K562 (cell line): ENCODE measurements at regions not wholly inside any gene's neighbourhood (a gene's known extent, or its start where the extent isn't known, plus 50 kb on each side); places are given as distances from the start of the nearest gene placed in this dataset.
A peak's percentile ranks its signal among the peaks of the same experiment; 100 is the strongest.

Experiments used
- ATAC-seq: fragments of 200-7000 bp; cut with Tn5 transposase; 3 replicates; pipeline ENCODE4 v1.9.1; 2020; ENCODE audit warnings: moderate library complexity
- BruUV-seq: library from RNA; stranded (reverse); fragments of 400-500 nt; replicated peaks from 2 replicates; lab custom pipeline; 2021; lab: Mats Ljungman, UMichigan
- CTCF ChIA-PET: fragments of 300-600 bp; formaldehyde crosslinking; extraction: SDS; loops from one replicate; lab custom pipeline; 2021; ENCODE audit warnings: low intra/inter-chr PET ratio; lab: Yijun Ruan, JAX
- POLR2A ChIA-PET: fragments of 300-600, 350-650 bp; sonication (Branson Sonifier 250); formaldehyde crosslinking; extraction: SDS; loops from one replicate; lab custom pipeline; 2021; ENCODE audit warnings: antibody characterized with exemption, inconsistent platforms; lab: Yijun Ruan, JAX
- DNase-seq, 4 experiments: peaks; one replicate each; pipeline versions ENCODE4 v3.0.0 to v3.0.0-alpha.2; 2011 to 2018; ENCODE audit warnings: low spot score in 3 of 4, mixed read lengths in 3 of 4; ENCODE audit errors: extremely low read depth in 1 of 4
- FAIRE-seq: peaks from 2 replicates; lab custom pipeline; 2011; peaks lifted over from hg19 to GRCh38; lab: Jason Lieb, UNC
- H2AFZ ChIP-seq: 2 replicates; pipeline ENCODE4 v1.6.0; 2011; ENCODE audit warnings: low read depth, low read length, control low read depth, inconsistent platforms
- H3K27ac ChIP-seq: fragments of 200-600 bp; 3 replicates; pipeline ENCODE4 v1.8.0; 2011; ENCODE audit warnings: low read depth, mild to moderate bottlenecking, control low read depth, inconsistent platforms, low read length, moderate library complexity, mixed read lengths; ENCODE audit errors: extremely low read depth
- H3K27me3 ChIP-seq, 2 experiments: fragments of 300-600 bp in 1 of 2; 2 replicates in 1 of 2; 3 replicates in 1 of 2; pipeline versions ENCODE4 v1.6.0 to v1.8.0; 2011; ENCODE audit warnings: inconsistent platforms in 2 of 2, low read length in 2 of 2, mild to moderate bottlenecking in 1 of 2, mixed read lengths in 1 of 2, moderate library complexity in 1 of 2; ENCODE audit not compliant: control insufficient read depth in 2 of 2, insufficient read depth in 2 of 2
- H3K36me3 ChIP-seq: fragments of 300-600 bp; 3 replicates; pipeline ENCODE4 v1.8.0; 2011; ENCODE audit warnings: mild to moderate bottlenecking, low read length, inconsistent platforms; ENCODE audit not compliant: control insufficient read depth, insufficient read depth
- H3K4me1 ChIP-seq, 2 experiments: fragments of 200-600 bp in 1 of 2; replicated peaks in 1 of 2; 2 replicates in 1 of 2; 3 replicates in 1 of 2; pipeline versions ENCODE4 v1.5.1 to v1.8.0; 2011; ENCODE audit warnings: inconsistent platforms in 2 of 2, low read length in 2 of 2, mild to moderate bottlenecking in 1 of 2, mixed read lengths in 1 of 2, moderate library complexity in 1 of 2; ENCODE audit not compliant: control insufficient read depth in 2 of 2, insufficient read depth in 2 of 2
- H3K4me2 ChIP-seq: 2 replicates; pipeline ENCODE4 v1.6.1; 2011; ENCODE audit warnings: low read length, control low read depth, inconsistent platforms, mixed read lengths; ENCODE audit not compliant: insufficient read depth
- H3K4me3 ChIP-seq: fragments of 200-600 bp; sonication (generic), shearing (Covaris generic); 2 replicates; pipeline ENCODE4 v1.5.1; 2016; ENCODE audit warnings: control low read depth, inconsistent platforms
- H3K79me2 ChIP-seq: fragments of 200-600 bp; 3 replicates; pipeline ENCODE4 v1.8.0; 2011; ENCODE audit warnings: low read length, inconsistent platforms; ENCODE audit not compliant: control insufficient read depth, insufficient read depth
- H3K9ac ChIP-seq, 2 experiments: 2 replicates each; pipeline versions ENCODE4 v1.6.0 to v1.6.1; 2011; ENCODE audit warnings: low read depth in 2 of 2, low read length in 2 of 2, control low read depth in 1 of 2, inconsistent platforms in 1 of 2, mild to moderate bottlenecking in 1 of 2, mixed read lengths in 1 of 2; ENCODE audit not compliant: insufficient read depth in 1 of 2
- H3K9me1 ChIP-seq: one replicate; pipeline ENCODE4 v1.6.0; 2011; ENCODE audit warnings: inconsistent platforms, mild to moderate bottlenecking, low read length, moderate library complexity; ENCODE audit not compliant: control insufficient read depth, insufficient read depth
- H3K9me3 ChIP-seq: replicated peaks from 2 replicates; pipeline ENCODE4 v1.5.1; 2011; ENCODE audit warnings: low read depth, low read length, inconsistent platforms; ENCODE audit not compliant: control insufficient read depth, insufficient read depth
- H4K20me1 ChIP-seq: replicated peaks from 2 replicates; pipeline ENCODE4 v1.6.1; 2011; ENCODE audit warnings: low read length, inconsistent platforms, mixed read lengths; ENCODE audit not compliant: control insufficient read depth, insufficient read depth
- CBFA2T3 ChIP-seq: fragments of 450-650 bp; IDR thresholded peaks from 2 replicates; pipeline ENCODE4 v1.6.1; 2017
- FOXO4 ChIP-seq: fragments of 450-650 bp; formaldehyde crosslinking; IDR thresholded peaks from 2 replicates; pipeline ENCODE4 v1.4.0; 2020; ENCODE audit warnings: mild to moderate bottlenecking, moderate library complexity
- PBX2 ChIP-seq, 2 experiments: IDR thresholded peaks in 1 of 2; conservative IDR thresholded peaks in 1 of 2; 2 replicates each; pipeline ENCODE4 v1.6.1; 2016; ENCODE audit warnings: low read depth in 2 of 2, mild to moderate bottlenecking in 1 of 2, missing compliant biosample characterization in 1 of 2, missing genetic modification characterization in 1 of 2, moderate library complexity in 1 of 2
- ZNF780A ChIP-seq: fragments of 250-450 bp; sonication (Bioruptor Pico); IDR thresholded peaks from 2 replicates; pipeline ENCODE4 v1.5.0; 2021; ENCODE audit warnings: mild to moderate bottlenecking
- WGBS: fragments of 100-300 bp; shearing (Covaris generic); methylation state at CpG from one replicate; pipeline ENCODE4 v1.1.6; 2016; ENCODE audit warnings: low coverage, mixed read lengths; ENCODE audit not compliant: insufficient coverage; ENCODE audit errors: missing lambda C conversion rate; 5-methylcytosine and 5-hydroxymethylcytosine counted together
- in situ Hi-C: fragments of 300-500 bp; cut with MboI; formaldehyde crosslinking; loops from 4 replicates; pipeline ENCODE4 v1.15.0; 2018; ENCODE audit warnings: inconsistent platforms, mixed read lengths
- intact Hi-C: fragments of 100-400 bp; cut with micrococcal nuclease; formaldehyde crosslinking; loops from 2 replicates; pipeline ENCODE4 v1.14.2; 2022

GRCh38 chr5:136492587-136492986 is 127.2 kb upstream of the TRPC7 start:
- Histone ChIP-seq H3K27ac (no peak overlapping the region), H3K9me1 (no peaks in the 10 kb centered on the region), H3K36me3 (no peaks in the 10 kb centered on the region; the same call in 2 of the 3 replicates), H3K9me3 (0 out of 2 replicates have a peak, but pooled peaks cover 1% of the 10 kb centered on the region), H2AFZ (no peak overlapping the region), H3K4me1 (peaks cover 0 to 4% of the 10 kb centered on the region in 2 experiments; a peak in 1 of 5 replicates), H4K20me1 (no peaks in the 10 kb centered on the region; the same call in 1 of the 2 replicates), H3K79me2 (peaks cover 66% of the 10 kb centered on the region), H3K4me2 (no peak overlapping the region)
- CTCF ChIA-PET, result no interaction called here
- FAIRE-seq (no peak), ATAC-seq (no peak), DNase-seq (no peak)
- intact Hi-C loops, result no loop called here
- POLR2A ChIA-PET, result no interaction called here
- no peak for TF ChIP-seq PBX2 (CRISPR knock-in tag; IDR thresholded peaks at IDR 0.05; ENCODE audit: low read depth)
- no peak for TF ChIP-seq PBX2 (tag; conservative IDR thresholded peaks at IDR 0.05; ENCODE audit: low read depth)
- peak; percentile 11; the same call in 1 of the 2 replicates for TF ChIP-seq CBFA2T3
- TF ChIP-seq, all 486 proteins: peak for 1
- Histone ChIP-seq H3K9ac (no peak overlapping the region), H3K4me3 (no peak overlapping the region), H3K27me3 (no peaks in the 10 kb centered on the region)
- BruUV-seq, result no TSS peak
- in situ Hi-C loops, result no loop called here

GRCh38 chr5:136491806-136492205 is 126.5 kb upstream of the TRPC7 start:
- POLR2A ChIA-PET, result no interaction called here
- no peaks in the 10 kb centered on the region; the same call in 1 of the 2 replicates for H4K20me1 ChIP-seq
- H3K36me3 ChIP-seq, result no peaks in the 10 kb centered on the region; the same call in 2 of the 3 replicates
- no peaks in the 10 kb centered on the region for H3K9me1 ChIP-seq
- no peaks in the 10 kb centered on the region for H3K27me3 ChIP-seq
- DNase-seq, result no peak
- peaks cover 62% of the 10 kb centered on the region for H3K79me2 ChIP-seq
- CTCF ChIA-PET, result no interaction called here
- no peak overlapping the region for H2AFZ ChIP-seq
- TF ChIP-seq ZNF780A, result no peak
- no peak for TF ChIP-seq FOXO4 (CRISPR knock-in tag)
- intact Hi-C loops, result no loop called here
- no TSS peak for BruUV-seq
- 79% methylated on average over 3 of the region's 3 CpGs for WGBS
- in situ Hi-C loops, result no loop called here
- H3K4me2 ChIP-seq, result no peak overlapping the region
- H3K9ac ChIP-seq, result no peak overlapping the region
- H3K27ac ChIP-seq, result no peak overlapping the region
- no peak overlapping the region for H3K4me3 ChIP-seq
- ATAC-seq, result no peak
- no peak for FAIRE-seq
- peaks cover 0 to 4% of the 10 kb centered on the region in 2 experiments; a peak in 1 of 5 replicates for H3K4me1 ChIP-seq
- H3K9me3 ChIP-seq, result 0 out of 2 replicates have a peak, but pooled peaks cover 1% of the 10 kb centered on the region
